NCI-H82 treated with DMSO at 0.1 percent for 48 hours (cell line): ENCODE measurements at regions not wholly inside any gene's neighbourhood (a gene's known extent, or its start where the extent isn't known, plus 50 kb on each side); places are given as distances from the start of the nearest gene placed in this dataset.
A peak's percentile ranks its signal among the peaks of the same experiment; 100 is the strongest.

Source experiments
- DNase-seq: peaks from one replicate; lab custom pipeline; 2025; ENCODE audit not compliant: unreplicated experiment; lab: John Stamatoyannopoulos, UW

DNA sequence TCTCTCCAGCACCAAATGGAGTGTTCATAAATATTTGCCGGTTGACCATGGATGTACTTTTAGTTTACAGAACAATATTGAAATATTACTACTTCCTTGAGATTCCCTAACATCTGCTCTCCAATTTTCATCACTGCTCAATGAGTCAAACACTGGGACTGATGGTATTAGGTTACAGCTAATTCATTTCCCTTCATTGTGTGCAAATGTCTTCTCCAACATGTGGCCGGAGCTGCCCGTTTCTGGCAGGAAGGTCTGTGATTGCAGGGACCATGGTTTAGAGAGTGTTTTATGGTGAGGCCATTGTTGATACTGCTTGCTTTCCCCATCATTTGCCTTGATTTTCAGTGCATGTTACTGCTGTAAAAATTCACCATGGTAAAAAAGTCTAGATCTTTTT lies 209.3 kb downstream of the HS3ST3B1 start:
- no peak for DNase-seq

- no peak for DNase-seq
Measured at GRCh38 chr17:14508156-14508555, 207.3 kb downstream of the HS3ST3B1 start.

GRCh38 chr17:14506364-14506763 lies 205.5 kb downstream of the HS3ST3B1 start:
- DNase-seq, result no peak

DNA sequence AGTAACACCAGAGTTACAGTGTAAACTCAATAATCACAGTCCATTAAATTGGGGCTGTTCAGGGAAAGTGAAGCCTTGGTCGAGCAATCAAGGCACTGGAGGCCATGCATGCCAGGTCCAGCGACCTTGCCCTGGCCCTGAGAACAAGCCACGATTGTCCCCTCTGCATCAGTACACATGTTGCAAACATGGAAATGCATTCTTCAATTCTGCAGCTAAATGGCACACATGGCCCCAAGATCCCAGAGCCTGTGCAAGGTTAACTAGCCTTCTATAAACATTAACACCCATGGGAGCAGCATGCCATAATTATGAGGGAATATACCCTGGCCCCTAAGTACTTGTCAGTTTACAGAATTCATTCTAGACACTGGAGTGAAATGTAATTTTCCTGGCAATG lies 204.7 kb downstream of the HS3ST3B1 start:
- DNase-seq, result no peak

GRCh38 chr17:14499976-14500375 lies 199.1 kb downstream of the HS3ST3B1 start:
- DNase-seq, result peak; percentile 67

- no peak for DNase-seq
Measured at GRCh38 chr17:14498812-14499211, 197.9 kb downstream of the HS3ST3B1 start.

GRCh38 chr17:14494161-14494560 lies 193.3 kb downstream of the HS3ST3B1 start:
- no peak for DNase-seq

DNA sequence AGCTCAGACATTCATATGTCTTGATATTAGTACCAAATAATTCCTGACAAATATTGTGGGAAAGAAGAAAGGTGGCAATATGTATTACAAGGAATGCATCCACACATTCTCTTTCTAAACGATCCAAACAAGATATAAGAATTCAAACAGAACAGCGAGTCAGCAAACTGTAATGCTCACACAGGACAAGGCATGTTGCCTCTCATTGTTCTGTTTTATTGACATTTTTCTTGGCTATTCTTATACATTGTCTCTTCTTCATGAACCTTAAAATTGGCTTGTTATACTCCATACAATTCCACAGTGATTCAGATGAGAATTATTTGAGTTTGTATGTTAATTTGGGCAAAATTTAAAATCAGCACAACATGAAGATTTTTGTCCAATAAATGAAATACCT lies 189.1 kb downstream of the HS3ST3B1 start:
- no peak for DNase-seq

- DNase-seq, result no peak
Measured at GRCh38 chr17:14488958-14489550, 188.2 kb downstream of the HS3ST3B1 start.

- no peak for DNase-seq
Measured at GRCh38 chr17:14487068-14487467, 186.2 kb downstream of the HS3ST3B1 start.

- no peak for DNase-seq
Measured at GRCh38 chr17:14482715-14483114, 181.8 kb downstream of the HS3ST3B1 start.

DNA sequence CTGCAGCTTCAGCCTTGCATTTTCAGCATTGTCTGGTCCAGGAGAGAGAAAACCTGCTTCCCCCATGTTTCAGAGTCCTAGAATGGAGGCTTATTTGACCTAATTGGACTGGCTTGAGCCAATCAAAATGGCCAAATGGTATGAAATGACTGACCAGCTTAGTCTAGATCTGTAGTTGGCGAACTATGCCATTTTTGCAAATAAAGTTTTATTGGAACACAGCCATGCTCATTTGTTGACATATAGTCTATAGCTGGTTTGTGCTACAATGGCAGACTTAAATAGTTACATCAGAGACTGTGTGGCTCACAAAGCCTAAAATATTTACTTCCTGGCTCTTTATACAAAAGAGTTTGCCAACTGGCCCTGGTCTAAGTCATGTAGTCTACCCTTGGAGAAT lies 180.8 kb downstream of the HS3ST3B1 start:
- no peak for DNase-seq

- DNase-seq, result no peak
Measured at GRCh38 chr17:14474591-14474990, 173.7 kb downstream of the HS3ST3B1 start.

- DNase-seq, result no peak
Measured at GRCh38 chr17:14471052-14471451, 170.2 kb downstream of the HS3ST3B1 start.

GRCh38 chr17:14470417-14470816 lies 169.5 kb downstream of the HS3ST3B1 start:
- DNase-seq, result no peak

- no peak for DNase-seq
Measured at GRCh38 chr17:14469971-14470370, 169.1 kb downstream of the HS3ST3B1 start.

GRCh38 chr17:14468858-14469257 lies 168.0 kb downstream of the HS3ST3B1 start:
- DNase-seq, result no peak

- DNase-seq, result no peak
Measured at GRCh38 chr17:14461227-14461548, 160.3 kb downstream of the HS3ST3B1 start.

DNA sequence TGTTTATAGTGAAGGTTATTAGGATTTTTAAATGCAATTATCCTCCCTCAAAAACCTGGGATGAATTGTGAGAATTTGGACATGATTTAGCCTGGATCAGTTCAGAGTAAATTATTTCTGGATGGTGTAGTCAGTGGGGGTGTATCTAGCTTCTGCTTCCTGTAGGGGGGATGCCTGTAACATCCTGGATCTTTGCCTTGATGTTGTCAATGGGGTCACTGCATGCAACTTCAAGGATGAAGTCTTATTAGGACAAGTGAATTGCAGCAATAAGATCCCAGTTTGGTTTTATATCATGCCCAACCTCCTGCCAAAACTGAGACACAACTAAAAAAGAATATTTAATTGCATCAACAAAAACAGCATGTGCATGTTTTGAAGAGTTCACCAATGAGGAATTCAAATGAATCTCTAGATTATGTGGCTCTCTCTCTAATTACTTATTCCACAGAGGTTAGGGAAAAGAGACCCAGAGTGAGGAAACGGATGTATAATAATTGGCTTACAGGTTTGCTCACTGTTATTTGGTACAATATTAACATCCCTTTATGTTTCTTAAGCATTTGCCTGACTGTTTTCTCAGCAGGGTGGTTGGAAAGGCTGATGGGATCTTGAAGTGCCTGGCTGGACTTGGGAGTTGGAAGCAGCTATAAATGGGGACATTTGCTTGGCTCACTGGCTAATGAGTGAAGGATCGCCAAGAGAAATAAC lies 159.8 kb downstream of the HS3ST3B1 start:
- no peak for DNase-seq

- DNase-seq, result no peak
Measured at GRCh38 chr17:14459955-14460354, 159.1 kb downstream of the HS3ST3B1 start.

DNA sequence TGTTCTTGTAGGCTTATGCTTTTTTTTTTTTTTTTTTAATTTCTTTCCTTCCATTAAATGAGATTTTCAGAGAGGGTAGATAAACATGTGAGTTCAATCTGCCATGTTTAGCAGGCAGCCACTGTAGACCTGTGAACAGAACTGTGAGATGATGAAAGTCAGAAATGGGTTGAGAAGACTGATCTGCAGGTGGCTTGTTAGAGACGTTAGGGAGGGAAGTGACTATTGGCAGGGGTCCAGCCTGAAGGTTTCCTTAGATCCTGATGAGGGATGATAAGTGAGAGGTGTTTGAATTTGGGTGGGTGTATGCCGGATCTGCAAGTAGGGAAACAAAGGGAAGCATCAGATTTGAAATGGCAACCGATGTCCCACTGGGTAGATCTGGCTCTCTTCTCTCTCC lies 157.8 kb downstream of the HS3ST3B1 start:
- no peak for DNase-seq

DNA sequence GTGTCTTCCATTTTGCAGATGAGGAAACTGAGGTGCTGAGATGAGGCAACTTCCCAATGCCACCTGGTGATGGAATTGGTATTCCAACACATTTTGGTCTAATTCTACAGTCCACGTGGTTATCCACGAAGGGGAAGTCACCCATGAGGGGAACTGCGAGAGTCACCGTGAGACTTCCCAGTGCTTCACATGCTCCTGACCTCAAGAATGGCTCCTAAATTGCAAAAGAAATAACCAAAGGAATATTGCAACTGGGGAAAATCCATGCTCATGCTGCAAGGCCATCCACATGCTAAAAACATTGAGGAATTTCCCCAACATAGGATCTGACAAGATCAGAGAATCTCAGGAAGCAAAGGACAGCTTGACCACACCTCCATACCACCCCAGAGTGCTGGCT lies 153.9 kb downstream of the HS3ST3B1 start:
- no peak for DNase-seq

DNA sequence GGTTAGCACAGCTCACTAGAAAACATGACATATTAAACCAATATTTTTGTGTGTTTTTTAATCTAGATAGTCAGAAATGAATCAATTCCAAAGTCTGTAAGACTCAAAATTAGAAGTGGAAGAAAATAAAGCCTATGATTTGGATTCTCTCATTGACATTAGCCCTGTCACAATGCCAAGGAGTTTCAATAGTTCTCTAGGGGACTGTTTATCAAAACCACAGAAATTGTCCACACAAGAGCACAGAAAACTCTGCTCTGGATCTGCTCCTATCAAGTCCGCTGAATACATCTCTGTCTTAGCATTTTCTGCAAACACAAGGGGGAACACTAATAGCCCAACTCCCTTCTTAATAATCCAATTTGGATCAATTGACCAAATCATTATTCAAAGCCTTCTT lies 152.0 kb downstream of the HS3ST3B1 start:
- DNase-seq, result no peak
